ENCODE measurements at regions not wholly inside any gene's neighbourhood (a gene's known extent, or its start where the extent isn't known, plus 50 kb on each side); places are given as distances from the start of the nearest gene placed in this dataset.

GRCh38 chr5:145689235-145689634, 145.9 kb downstream of the PRELID2 start:
- TF ChIP-seq POLR2A (IDR thresholded peaks at IDR 0.05) = no peak
- TF ChIP-seq CTCF (IDR thresholded peaks at IDR 0.05) = no peak

All from heart left ventricle (tissue), 13 donors.